HG03565 (cell line): ENCODE measurements at regions not wholly inside any gene's neighbourhood (a gene's known extent, or its start where the extent isn't known, plus 50 kb on each side); places are given as distances from the start of the nearest gene placed in this dataset.
A peak's percentile ranks its signal among the peaks of the same experiment; 100 is the strongest.
"Not testable (repeated sequence)": the region's sequence is repeated elsewhere in the genome, so short reads cannot be mapped to it uniquely, and the experiment has no call there.

Source experiments
- ATAC-seq: cut with Tn5 transposase; IDR thresholded peaks from one replicate; pipeline ENCODE4 v1.9.1; 2021; ENCODE audit warnings: mild to moderate bottlenecking, moderate library complexity; ENCODE audit not compliant: unreplicated experiment

GRCh38 chr5:174816858-174817257, 92.5 kb downstream of the MSX2 start:
- no peak for ATAC-seq

- ATAC-seq, result no peak
These were observed 87.1 kb downstream of the MSX2 start for GRCh38 chr5:174811438-174811837.

GRCh38 chr5:174810796-174811195, 86.4 kb downstream of the MSX2 start:
- no peak for ATAC-seq

- no peak for ATAC-seq
These were observed 83.1 kb downstream of the MSX2 start for GRCh38 chr5:174807471-174807870.

- ATAC-seq, result no peak
These were observed 82.3 kb downstream of the MSX2 start for GRCh38 chr5:174806729-174807128.

- no peak for ATAC-seq
These were observed 77.4 kb downstream of the MSX2 start for GRCh38 chr5:174801798-174802197.

GRCh38 chr5:174800435-174800834, 76.1 kb downstream of the MSX2 start:
- ATAC-seq, result no peak

GRCh38 chr5:174799121-174799520, 74.7 kb downstream of the MSX2 start:
- no peak for ATAC-seq

GRCh38 chr5:174798551-174798951, 74.2 kb downstream of the MSX2 start:
- ATAC-seq, result no peak

GRCh38 chr5:174796711-174797192, 72.4 kb downstream of the MSX2 start:
- no peak for ATAC-seq

- ATAC-seq, result no peak
These were observed 70.7 kb downstream of the MSX2 start for GRCh38 chr5:174794931-174795672.

- peak; percentile 54 for ATAC-seq
These were observed 69.4 kb downstream of the MSX2 start for GRCh38 chr5:174793684-174794328.

- ATAC-seq, result no peak
These were observed 68.7 kb downstream of the MSX2 start for GRCh38 chr5:174793076-174793475.

GRCh38 chr5:174792265-174792664, 67.9 kb downstream of the MSX2 start:
- not testable (repeated sequence) for ATAC-seq

- no peak for ATAC-seq
These were observed 66.5 kb downstream of the MSX2 start for GRCh38 chr5:174790906-174791305.

GRCh38 chr5:174789596-174789995, 65.2 kb downstream of the MSX2 start:
- no peak for ATAC-seq

- no peak for ATAC-seq
These were observed 60.8 kb downstream of the MSX2 start for GRCh38 chr5:174785120-174785680.
